GM15510 (cell line): ENCODE measurements at regions not wholly inside any gene's neighbourhood (a gene's known extent, or its start where the extent isn't known, plus 50 kb on each side); places are given as distances from the start of the nearest gene placed in this dataset.

Experiments
- POLR2A ChIP-seq: IDR thresholded peaks from 3 replicates; pipeline ENCODE4 v1.6.1; 2011; ENCODE audit warnings: borderline replicate concordance; ENCODE audit not compliant: insufficient read length; ENCODE audit errors: extremely low read depth

DNA sequence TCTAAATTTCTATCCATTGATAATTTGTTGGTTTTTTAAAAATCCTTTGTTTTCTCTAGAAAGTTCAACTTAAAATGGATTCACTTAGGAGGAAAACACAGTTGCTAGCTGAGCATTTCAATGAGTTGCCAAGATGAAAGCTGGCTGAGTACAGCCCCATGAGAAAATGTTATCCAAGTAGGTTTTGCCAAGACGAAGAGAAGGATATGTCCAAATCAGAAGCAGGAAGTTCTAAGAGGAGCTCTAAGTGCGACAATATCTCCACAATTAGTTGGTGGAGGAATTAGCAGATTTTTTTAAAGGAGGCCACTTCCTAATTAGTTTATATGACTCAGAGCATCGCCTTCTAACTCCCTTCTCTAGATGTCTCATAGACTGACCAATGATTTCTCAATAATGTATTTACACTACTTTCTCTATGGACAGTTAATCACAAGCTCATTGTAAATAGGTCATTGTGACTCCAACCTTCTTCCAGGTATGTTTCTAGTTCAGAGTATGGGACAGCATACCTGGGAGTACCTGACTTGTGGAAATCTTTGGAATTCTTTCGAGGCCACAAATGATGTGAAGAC is 873.3 kb upstream of the SOX9 start:
- no peak for TF ChIP-seq POLR2A

GRCh38 chr17:71251276-71251675 is 869.5 kb upstream of the SOX9 start:
- TF ChIP-seq POLR2A: no peak

GRCh38 chr17:71251951-71252350 is 868.9 kb upstream of the SOX9 start:
- TF ChIP-seq POLR2A: no peak

- no peak for TF ChIP-seq POLR2A
Measured at GRCh38 chr17:71252436-71252835, 868.4 kb upstream of the SOX9 start.

DNA sequence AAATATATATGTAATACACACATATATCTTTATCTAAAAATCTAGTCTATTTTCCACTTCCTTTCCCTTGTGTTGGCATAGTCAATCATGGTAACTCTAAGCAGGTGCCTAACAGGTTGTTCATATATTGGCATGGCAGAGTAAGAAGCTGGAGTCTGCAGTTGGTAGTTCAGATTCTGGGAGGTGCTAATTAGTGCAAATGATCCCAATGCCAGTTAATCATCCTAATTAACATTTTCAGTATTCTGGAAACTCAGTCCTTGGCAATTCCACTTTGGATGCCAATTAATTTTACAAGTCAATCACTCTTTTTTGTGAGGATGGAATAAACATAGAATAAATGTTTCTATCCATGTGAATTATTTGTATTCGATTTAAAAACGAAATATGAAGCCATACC is 863.7 kb upstream of the SOX9 start:
- TF ChIP-seq POLR2A: no peak

DNA sequence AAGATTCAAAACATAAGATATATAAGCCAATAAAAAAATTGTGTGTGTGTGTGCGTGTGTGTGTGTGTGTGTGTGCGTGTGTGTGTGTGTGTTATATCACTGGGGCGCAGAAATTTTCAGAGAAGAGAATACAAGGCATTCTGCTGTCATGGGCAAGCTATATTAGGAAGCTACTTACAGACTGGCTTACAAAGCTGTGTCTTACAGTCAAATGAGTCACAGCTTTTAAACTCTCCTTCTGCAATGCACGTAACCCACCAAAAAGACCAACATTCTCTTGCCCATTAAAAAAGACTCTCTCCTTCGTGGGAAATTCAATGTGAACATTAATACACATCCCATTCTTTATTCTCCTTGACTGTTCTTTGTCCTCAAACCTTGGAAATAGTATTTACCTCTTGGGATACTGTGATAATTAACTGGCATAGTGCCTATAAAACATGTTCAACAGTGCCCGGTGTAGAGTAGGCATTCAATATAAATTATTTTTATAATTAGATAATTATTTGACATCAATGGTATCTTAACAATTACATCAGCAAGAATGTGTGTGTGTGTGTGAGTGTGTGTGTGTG is 860.4 kb upstream of the SOX9 start:
- TF ChIP-seq POLR2A: no peak

DNA sequence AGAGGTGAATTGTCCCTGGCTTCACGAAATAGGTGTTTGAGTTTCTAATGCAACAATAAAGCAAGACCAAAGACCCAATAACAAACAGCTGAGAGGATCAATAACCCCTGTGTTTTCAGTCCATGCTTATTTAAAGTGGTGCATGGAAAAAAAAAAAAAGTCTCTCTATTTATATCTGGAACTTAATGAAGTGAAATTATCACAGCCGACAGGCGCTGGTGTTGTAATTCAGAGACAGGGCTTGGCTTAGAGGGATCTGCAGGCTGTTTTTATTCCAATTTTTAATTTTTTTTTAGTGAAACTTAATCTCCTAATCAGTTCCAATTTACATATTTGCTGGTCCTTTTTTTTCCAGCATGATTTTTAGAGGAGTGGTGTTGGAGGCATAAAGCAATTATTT is 858.2 kb upstream of the SOX9 start:
- no peak for TF ChIP-seq POLR2A

GRCh38 chr17:71267668-71268067 is 853.2 kb upstream of the SOX9 start:
- TF ChIP-seq POLR2A: no peak

GRCh38 chr17:71269201-71269600 is 851.6 kb upstream of the SOX9 start:
- no peak for TF ChIP-seq POLR2A

DNA sequence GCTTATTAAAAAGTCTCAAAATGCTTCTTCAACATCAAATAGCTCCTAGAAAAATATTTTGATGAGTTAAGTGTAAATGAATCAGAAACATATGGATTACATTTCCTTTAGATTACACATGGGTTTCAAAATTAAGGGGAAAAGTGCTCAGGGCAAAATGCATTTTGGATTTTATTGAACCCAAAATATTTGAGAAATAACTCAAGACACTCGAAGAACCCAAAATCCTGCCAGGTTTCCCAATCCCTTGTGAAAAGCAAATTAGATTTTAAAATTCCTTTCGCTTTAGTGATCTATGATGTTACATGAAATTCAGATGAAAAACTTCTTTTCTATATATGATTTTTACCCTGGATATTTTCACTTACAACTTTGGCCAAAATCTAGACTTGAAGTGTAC is 847.4 kb upstream of the SOX9 start:
- no peak for TF ChIP-seq POLR2A

- TF ChIP-seq POLR2A: no peak
Measured at GRCh38 chr17:71276079-71276478, 844.7 kb upstream of the SOX9 start.

- no peak for TF ChIP-seq POLR2A
Measured at GRCh38 chr17:71283486-71283885, 837.3 kb upstream of the SOX9 start.

DNA sequence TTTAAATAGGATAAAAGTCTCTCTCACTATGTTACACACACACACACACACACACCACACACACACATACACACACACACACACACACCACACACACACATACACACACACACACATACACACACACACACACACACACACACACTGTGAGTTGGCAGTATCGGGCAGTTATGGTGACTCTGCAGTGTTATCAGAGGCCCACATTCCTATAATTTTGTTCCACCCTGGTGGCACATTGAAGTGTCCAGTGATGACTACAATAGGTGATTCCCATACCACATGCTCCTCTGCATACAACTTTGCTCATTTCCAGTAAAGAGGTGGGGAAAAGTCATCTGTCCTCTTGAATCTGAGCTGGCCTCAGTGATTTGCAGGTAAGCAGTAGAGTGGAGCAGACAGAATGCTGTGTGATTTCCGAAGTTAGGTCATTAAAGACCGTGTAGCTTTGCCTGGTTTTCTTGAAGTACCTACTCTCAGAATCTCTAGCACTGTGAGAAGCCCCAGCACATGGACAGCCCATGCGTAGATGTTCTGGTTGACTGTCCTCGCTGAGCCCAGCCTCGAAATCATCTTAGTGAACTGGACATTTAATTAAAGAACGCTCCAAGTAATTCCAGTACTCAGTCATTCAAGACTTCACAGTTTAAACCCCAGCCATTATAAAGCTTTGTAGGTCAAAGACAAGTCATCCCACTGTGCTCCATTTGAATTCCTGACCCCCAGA is 836.6 kb upstream of the SOX9 start:
- TF ChIP-seq POLR2A: no peak

GRCh38 chr17:71286625-71287024 is 834.2 kb upstream of the SOX9 start:
- TF ChIP-seq POLR2A: no peak

- TF ChIP-seq POLR2A: no peak
Measured at GRCh38 chr17:71287071-71287823, 833.6 kb upstream of the SOX9 start.
